ENCODE measurements at regions not wholly inside any gene's neighbourhood (a gene's known extent, or its start where the extent isn't known, plus 50 kb on each side); places are given as distances from the start of the nearest gene placed in this dataset.

GRCh38 chr9:99389087-99390033 is 167.3 kb downstream of the SEC61B start:
- Histone ChIP-seq H3K9me3 (ENCODE audit: control insufficient read depth, low read length) (no peaks in the 10 kb centered on the region), H3K9ac (no peak overlapping the region), H3K36me3 (ENCODE audit: control insufficient read depth, insufficient read depth, low read length) (no peaks in the 10 kb centered on the region), H3K4me1 (no peaks in the 10 kb centered on the region), H3K4me3 (ENCODE audit: low read depth, low read length) (no peak overlapping the region), H3K27ac (no peak overlapping the region), H3K27me3 (ENCODE audit: control insufficient read depth, insufficient read depth, low read length) (no peaks in the 10 kb centered on the region), H3K79me2 (no peaks in the 10 kb centered on the region), H2AFZ (no peak overlapping the region), H3K4me2 (ENCODE audit: low read length) (no peak overlapping the region)
- TF ChIP-seq CTCF (IDR thresholded peaks at IDR 0.05): no peak

- no peaks in the 10 kb centered on the region for H3K4me1 ChIP-seq
- H3K9ac ChIP-seq: no peak overlapping the region
- H3K79me2 ChIP-seq: no peaks in the 10 kb centered on the region
- H3K27me3 ChIP-seq (ENCODE audit: control insufficient read depth, insufficient read depth, low read length): no peaks in the 10 kb centered on the region
- no peak overlapping the region for H3K4me2 ChIP-seq (ENCODE audit: low read length)
- no peak overlapping the region for H3K27ac ChIP-seq
- no peaks in the 10 kb centered on the region for H3K9me3 ChIP-seq (ENCODE audit: control insufficient read depth, low read length)
- TF ChIP-seq CTCF (IDR thresholded peaks at IDR 0.05): no peak
- no peak overlapping the region for H2AFZ ChIP-seq
- no peaks in the 10 kb centered on the region for H3K36me3 ChIP-seq (ENCODE audit: control insufficient read depth, insufficient read depth, low read length)
- no peak overlapping the region for H3K4me3 ChIP-seq (ENCODE audit: low read depth, low read length)
Measured at GRCh38 chr9:99391937-99392594, 170.0 kb downstream of the SEC61B start.

GRCh38 chr9:99392986-99393385 is 170.9 kb downstream of the SEC61B start:
- Histone ChIP-seq H2AFZ (no peak overlapping the region), H3K4me2 (ENCODE audit: low read length) (no peak overlapping the region), H3K9ac (no peak overlapping the region), H3K27me3 (ENCODE audit: control insufficient read depth, insufficient read depth, low read length) (no peaks in the 10 kb centered on the region), H3K4me3 (ENCODE audit: low read depth, low read length) (no peak overlapping the region), H3K36me3 (ENCODE audit: control insufficient read depth, insufficient read depth, low read length) (no peaks in the 10 kb centered on the region), H3K79me2 (no peaks in the 10 kb centered on the region), H3K4me1 (no peaks in the 10 kb centered on the region), H3K27ac (no peak overlapping the region), H3K9me3 (ENCODE audit: control insufficient read depth, low read length) (no peaks in the 10 kb centered on the region)
- TF ChIP-seq CTCF (IDR thresholded peaks at IDR 0.05): no peak

GRCh38 chr9:99393993-99394392 is 171.9 kb downstream of the SEC61B start:
- no peak for TF ChIP-seq CTCF (IDR thresholded peaks at IDR 0.05)
- no peaks in the 10 kb centered on the region for H3K79me2 ChIP-seq
- no peaks in the 10 kb centered on the region for H3K27me3 ChIP-seq (ENCODE audit: control insufficient read depth, insufficient read depth, low read length)
- H3K27ac ChIP-seq: no peak overlapping the region
- H3K4me1 ChIP-seq: no peaks in the 10 kb centered on the region
- no peak overlapping the region for H2AFZ ChIP-seq
- H3K9me3 ChIP-seq (ENCODE audit: control insufficient read depth, low read length): no peaks in the 10 kb centered on the region
- H3K36me3 ChIP-seq (ENCODE audit: control insufficient read depth, insufficient read depth, low read length): no peaks in the 10 kb centered on the region
- H3K9ac ChIP-seq: no peak overlapping the region
- H3K4me2 ChIP-seq (ENCODE audit: low read length): no peak overlapping the region
- no peak overlapping the region for H3K4me3 ChIP-seq (ENCODE audit: low read depth, low read length)

Measured in parathyroid adenoma (tissue), 2 donors.